NOMO-1 treated with dmso at 0.1 percent for 144 hours (cell line): ENCODE measurements at regions not wholly inside any gene's neighbourhood (a gene's known extent, or its start where the extent isn't known, plus 50 kb on each side); places are given as distances from the start of the nearest gene placed in this dataset.
A peak's percentile ranks its signal among the peaks of the same experiment; 100 is the strongest.

Experiments
- DNase-seq: peaks from one replicate; lab custom pipeline; 2025; ENCODE audit not compliant: unreplicated experiment; lab: John Stamatoyannopoulos, UW

DNA sequence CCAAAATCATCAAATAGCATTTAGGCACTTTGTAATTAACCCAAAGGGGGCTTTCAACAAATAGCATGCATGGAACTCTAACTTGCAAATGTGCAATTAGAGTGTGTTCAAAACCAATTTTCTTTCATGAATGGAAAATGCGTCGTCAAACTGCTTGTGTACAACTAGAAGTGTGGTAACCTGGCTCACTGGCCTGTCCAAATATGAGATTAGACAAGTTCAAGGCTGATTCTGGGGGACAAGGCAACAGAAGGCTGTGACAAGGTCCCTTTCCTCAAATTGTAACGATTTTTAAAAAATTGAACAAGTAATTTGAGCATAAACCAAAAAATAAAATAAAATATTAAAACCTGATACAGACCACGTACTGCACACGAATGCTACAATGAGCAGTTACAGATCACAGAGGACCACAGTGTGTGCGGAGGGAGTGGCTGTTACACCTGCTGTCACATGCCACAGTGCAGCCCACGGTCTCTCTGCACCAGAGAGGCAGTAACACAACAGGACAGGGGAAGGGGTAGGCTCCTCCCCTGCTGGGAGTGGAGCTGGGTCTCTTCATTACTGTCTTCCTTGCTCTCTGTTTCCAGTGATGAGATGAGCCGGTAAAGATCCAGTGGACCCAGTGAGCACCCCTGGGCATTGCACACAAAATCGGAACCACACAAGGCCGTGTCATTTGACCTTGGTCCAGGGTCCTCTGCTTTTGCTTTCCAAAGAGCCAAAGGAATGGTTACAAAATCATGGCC lies 252.2 kb upstream of the PDE10A start:
- DNase-seq = no peak

GRCh38 chr6:165913676-165914570 lies 250.9 kb upstream of the PDE10A start:
- DNase-seq = no peak

DNA sequence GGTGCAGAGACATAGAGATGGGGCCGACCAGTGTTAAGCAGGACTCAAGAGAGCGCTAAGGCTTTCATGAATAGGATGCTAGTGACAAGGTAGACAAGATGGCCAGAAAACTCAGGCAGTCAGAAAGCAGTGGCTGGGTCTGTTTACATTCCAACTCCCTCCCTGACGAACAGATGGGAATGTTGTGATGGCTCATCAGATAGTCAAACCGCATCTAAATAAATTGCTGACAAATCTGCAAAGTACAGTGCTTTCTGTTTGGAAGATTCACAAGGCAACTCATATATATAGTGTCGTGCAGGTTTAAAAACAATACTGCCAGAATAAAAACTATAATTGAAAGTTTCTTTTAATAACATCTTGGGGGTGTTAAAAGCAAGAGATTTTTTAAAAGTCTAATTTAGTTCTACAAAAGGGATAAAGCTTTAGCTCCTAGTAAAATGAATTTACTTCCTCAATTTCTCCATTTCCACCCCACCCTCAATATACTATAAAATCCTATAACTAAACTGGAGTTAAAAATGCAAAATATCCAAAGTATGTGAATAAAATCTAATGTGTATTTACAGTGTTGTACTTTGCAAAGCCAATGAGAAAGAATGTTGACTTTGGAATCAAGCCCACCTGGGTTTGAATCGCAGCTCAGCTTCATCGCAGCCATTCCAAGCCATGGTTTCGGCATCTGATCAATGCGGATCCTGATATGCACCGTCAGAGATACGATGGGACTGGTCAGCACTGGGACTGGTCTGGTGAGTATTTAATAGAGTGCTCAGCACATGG lies 247.3 kb upstream of the PDE10A start:
- no peak for DNase-seq

GRCh38 chr6:165906736-165907135 lies 243.7 kb upstream of the PDE10A start:
- DNase-seq = no peak

GRCh38 chr6:165905744-165906143 lies 242.7 kb upstream of the PDE10A start:
- DNase-seq = no peak

- no peak for DNase-seq
Measured at GRCh38 chr6:165900970-165901369, 237.9 kb upstream of the PDE10A start.

DNA sequence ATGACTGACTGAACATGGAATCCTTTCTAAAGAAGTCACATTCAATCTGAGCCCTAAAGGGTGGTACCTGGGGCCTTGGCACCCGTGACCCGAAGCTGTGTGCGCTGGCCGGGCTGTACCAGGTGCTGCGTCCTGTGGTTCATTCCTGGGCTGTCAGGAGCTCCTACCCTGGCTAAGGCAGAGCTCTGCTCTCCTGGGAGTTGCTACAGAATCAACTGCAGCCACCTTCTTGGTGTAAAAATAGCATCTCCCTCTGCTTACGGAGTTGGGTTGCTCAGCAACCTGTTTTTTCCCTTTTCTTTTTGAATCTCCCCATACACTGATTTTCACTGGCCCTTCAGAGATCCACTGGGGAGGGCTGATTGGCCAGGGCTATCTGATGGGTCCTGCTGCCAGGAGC lies 236.6 kb upstream of the PDE10A start:
- DNase-seq = no peak

DNA sequence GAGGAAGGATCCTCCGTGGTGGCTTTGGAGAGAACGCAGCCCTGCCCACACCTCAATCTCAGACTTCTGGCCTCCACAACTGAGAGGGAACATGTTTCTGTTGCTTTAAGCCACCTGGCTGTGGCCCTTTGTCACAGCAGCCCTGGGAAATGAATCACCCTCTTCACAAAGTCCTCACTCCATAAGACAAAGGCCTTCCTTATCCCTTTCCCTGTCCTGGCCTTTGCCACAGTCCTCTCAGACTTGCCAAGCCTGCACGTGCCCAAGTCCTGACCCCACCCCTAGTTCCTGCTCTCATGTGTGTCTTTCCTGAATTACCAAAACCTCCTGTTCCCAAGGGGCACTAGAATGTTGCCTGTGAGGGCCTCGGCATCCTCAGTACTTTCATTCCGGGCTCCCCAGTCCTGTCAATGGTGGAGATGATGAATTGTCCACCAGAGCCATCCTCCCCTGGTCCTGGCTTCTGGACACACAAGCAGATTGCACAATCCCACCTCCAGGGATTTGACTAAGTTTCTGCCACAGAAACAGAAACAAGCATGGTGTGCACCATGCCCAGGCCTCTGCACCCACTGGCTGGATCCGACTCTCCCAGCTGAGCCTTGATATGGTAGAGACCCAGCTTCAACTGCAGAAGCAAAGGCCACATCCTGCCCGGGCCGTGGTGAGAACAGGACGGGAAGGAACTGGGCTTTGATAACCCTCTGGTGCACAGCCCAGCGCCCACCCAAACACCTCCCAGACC lies 232.6 kb upstream of the PDE10A start:
- no peak for DNase-seq

DNA sequence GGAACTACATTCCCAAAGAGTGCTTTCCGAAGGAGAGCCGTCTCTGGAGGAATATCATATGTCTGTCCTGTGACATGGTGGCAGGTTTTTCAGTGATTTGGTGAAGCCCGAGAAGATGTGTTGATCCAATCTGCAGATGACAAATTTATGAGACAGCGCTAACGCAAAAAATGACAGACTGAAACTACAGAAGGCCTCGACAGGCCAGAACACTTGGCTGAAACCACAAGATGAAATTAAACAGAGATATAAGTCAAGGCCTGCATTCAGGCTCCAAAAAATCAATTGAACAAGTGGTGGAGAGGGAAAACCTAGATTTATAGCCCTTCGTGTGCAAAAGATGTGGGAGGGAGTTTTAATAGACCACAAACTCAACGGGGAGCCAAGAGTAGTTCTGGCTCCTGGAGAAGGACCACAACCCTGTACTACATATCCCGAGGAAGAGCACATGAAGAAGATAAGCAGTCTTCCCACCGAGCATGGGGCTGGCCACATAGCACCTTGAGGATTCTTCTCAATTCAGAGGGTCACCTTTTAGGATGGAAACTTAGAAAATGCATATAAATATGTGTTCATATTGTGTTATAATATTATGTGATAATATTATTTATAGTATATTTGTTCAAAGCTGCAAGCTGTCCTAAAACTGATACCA lies 231.3 kb upstream of the PDE10A start:
- no peak for DNase-seq

GRCh38 chr6:165893431-165893830 lies 230.4 kb upstream of the PDE10A start:
- no peak for DNase-seq

DNA sequence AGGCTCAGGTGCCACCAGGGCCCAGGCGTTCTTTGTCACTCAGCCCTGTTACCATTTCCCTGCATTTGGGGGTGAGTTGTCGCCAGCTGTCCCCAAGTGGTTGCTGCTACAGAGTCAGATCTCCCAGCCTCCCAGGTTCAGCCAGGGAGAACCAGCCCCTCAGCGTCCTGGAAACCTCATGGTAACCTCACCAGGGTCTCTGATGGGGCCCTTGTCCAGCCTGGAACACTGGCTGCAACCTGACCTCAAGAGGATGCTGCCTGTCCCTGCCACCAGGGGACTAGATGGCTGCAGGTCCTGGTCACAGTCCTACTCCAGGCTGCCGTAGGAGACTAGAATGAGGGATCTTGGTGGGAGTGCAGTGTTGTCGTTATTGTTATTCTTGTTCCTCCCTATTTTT lies 228.3 kb upstream of the PDE10A start:
- DNase-seq = no peak

DNA sequence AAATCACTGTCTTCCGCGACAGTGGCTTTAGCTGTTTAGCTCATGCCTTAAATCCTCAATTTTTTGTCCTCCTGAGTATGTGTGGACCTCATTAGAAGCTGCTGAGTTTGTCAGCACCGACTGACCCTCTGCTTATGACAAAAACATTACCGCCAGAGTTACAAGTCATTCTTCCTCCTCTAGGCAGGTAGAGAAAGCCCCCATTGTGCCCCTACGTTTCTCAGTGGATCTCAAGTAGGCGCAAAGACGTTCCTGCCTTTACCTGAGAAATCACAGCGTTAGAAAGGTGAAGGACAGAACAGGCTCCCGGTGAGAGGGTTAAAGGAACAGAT lies 227.3 kb upstream of the PDE10A start:
- no peak for DNase-seq

DNA sequence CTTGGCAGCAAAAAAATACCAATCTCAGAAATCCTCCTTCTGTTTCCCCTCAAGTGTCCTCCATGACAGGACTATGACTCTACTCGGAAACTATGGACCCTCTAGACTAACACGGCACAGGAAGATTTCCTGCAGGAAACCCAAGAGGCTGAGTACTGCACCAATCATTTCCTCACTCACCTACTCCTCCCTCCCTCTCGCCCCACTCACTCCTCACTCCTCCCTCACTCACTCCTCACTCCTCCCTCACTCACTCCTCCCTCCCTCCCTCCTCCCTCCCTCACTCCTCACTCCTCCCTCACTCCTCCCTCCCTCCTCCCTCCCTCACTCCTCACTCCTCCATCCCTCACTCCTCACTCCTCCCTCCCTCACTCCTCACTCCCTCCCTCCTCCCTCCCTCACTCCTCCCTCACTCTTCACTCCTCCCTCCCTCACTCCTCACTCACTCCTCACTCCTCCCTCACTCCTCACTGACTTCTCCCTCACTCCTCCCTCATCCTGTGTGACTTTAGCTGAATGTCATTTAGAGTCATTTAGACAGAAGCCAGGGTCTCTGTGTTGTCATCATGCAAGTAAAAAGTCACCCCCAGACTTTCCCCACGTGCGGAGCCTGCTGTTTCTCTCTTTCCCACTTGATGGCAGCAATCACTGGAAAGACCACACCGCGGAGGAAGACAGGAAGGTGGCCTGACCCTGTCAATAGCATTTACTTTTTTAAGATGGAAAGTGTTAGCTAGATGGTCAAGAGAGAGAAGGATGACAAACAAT lies 226.8 kb upstream of the PDE10A start:
- no peak for DNase-seq

DNA sequence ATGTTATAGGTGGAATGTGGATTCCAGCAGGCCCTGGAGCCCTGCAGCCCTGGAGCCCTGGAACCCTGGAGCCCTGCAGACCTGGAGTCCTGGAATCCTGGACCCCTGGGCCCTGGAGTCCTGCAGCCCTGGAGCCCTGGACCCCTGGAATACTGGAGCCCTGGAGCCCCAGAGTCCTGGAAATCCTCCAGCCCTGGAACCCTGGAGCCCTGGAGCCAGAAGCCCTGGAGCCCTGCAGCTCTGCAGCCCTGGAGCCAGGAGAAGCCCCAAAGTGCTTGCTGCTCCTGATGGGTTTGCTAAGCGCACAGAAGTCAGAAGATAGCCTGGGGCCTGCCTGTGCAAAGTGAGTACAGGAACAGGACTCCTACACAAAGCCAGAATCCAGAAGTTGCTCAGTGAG lies 223.1 kb upstream of the PDE10A start:
- no peak for DNase-seq

GRCh38 chr6:165884813-165885765 lies 222.0 kb upstream of the PDE10A start:
- peak; percentile 43 for DNase-seq

DNA sequence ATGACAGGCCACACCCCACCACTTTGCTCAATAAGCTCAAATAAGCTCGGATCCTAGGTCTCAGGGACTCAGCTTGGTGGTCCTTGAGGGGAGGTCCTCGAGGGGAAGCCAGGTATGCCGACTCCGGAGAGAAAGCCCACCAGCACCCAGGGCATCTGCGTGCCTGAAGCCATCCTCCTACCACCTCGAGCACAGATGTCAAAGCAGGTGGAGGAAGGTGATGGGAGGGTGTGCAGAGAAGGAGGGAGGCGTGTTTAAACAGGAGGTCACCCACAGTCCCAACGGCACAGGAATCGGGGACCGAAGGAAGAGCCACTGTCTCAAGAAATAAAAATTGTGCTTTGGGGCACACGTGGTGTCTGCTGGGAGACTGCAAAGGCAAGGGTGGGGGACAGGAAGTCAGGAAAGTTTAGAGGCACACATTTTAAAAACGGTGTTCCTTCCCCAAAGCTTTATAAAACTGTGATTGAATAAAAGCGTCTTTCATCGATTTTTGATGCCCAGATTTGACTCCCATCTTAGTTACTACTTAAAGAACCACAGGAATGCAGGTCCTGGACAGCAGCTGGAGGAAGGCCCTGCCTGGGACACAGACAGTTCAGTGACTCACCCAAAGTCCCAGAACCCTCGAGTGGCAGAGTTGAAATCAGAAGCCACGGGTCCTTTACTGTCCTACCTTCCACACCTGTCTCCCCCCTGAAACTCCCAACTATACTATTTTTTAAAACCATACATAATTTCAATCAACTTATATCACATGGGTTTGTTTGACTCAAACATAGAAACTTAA lies 221.0 kb upstream of the PDE10A start:
- DNase-seq = no peak

- no peak for DNase-seq
Measured at GRCh38 chr6:165881806-165882205, 218.8 kb upstream of the PDE10A start.

GRCh38 chr6:165880686-165881085 lies 217.6 kb upstream of the PDE10A start:
- DNase-seq = no peak
